IgD-negative memory B cell (primary cell): ENCODE measurements at regions not wholly inside any gene's neighbourhood (a gene's known extent, or its start where the extent isn't known, plus 50 kb on each side); places are given as distances from the start of the nearest gene placed in this dataset.

Experiments used
- H3K27ac Mint-ChIP-seq, 3 donors: one replicate each; pipeline ENCODE4 v1.8.0; 2020 to 2022; ENCODE audit warnings: mild to moderate bottlenecking in 3 of 3, mixed read lengths in 3 of 3, moderate library complexity in 1 of 3
- H3K27me3 Mint-ChIP-seq: one replicate; pipeline ENCODE4 v1.8.0; 2021; ENCODE audit warnings: mixed read lengths
- H3K36me3 Mint-ChIP-seq: one replicate; pipeline ENCODE4 v1.8.0; 2020; ENCODE audit warnings: mild to moderate bottlenecking, mixed read lengths
- H3K4me1 Mint-ChIP-seq, 3 donors: one replicate each; pipeline ENCODE4 v1.8.0; 2020 to 2022; ENCODE audit warnings: mixed read lengths in 3 of 3, mild to moderate bottlenecking in 1 of 3
- H3K4me3 Mint-ChIP-seq, 4 donors: one replicate each; pipeline ENCODE4 v1.8.0; 2020 to 2022; ENCODE audit warnings: mild to moderate bottlenecking in 4 of 4, mixed read lengths in 4 of 4, moderate library complexity in 3 of 4
- H3K9me3 Mint-ChIP-seq, 3 donors: one replicate each; pipeline ENCODE4 v1.8.0; 2020 to 2021; ENCODE audit warnings: mixed read lengths in 3 of 3, mild to moderate bottlenecking in 1 of 3

DNA sequence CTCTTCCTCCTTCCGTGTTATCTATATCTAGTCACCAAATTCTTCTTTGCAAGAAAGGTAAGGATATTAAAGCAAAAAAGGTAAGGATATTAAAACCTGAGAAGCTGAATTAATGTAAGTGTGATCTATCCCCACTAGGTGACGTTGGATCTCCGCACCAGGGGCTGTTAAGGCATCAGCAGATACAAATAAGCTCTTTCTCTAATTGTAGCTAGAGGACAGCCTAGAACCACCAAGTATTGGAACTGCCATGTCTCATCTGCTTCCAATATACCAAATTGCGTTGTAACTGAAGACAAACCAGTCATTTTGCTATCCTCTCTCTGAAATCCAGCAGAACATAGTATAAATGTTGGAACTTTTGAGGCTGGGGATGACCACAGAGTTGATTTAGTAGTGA, 471.2 kb upstream of the TGFBR2 start:
- Mint-ChIP-seq H3K27me3 (no peaks in the 10 kb centered on the region), H3K4me1 (no peaks in the 10 kb centered on the region), H3K9me3 (peaks cover 0 to 6% (median 0%) of the 10 kb centered on the region in 3 donors), H3K4me3 (no peak overlapping the region), H3K36me3 (no peaks in the 10 kb centered on the region), H3K27ac (no peak overlapping the region)

DNA sequence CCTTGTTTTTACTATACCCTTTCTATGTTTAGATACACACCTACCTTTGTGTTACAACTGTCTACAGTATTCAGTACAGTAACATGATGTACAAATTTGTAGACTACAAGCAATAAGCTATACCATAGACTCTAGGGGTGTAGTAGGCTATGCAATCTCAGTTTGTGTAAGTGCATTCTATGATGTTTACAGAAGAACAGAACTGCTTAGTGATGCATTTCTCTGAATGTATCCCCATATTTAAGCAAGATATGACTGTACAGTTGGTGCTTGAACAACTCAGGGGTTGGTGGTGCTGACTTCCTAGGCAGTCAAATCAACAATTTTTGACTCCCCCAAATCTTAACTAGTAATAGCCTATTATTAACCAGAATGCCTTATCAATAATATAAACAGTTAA, 467.1 kb upstream of the TGFBR2 start:
- Mint-ChIP-seq H3K4me1 (no peaks in the 10 kb centered on the region), H3K36me3 (no peaks in the 10 kb centered on the region), H3K9me3 (peaks cover 0 to 6% (median 0%) of the 10 kb centered on the region in 3 donors), H3K4me3 (no peak overlapping the region), H3K27me3 (no peaks in the 10 kb centered on the region), H3K27ac (no peak overlapping the region)

- no peaks in the 10 kb centered on the region for H3K4me1 Mint-ChIP-seq
- no peaks in the 10 kb centered on the region for H3K36me3 Mint-ChIP-seq
- peaks cover 0 to 6% (median 0%) of the 10 kb centered on the region in 3 donors for H3K9me3 Mint-ChIP-seq
Observed at GRCh38 chr3:30140356-30141075, 465.9 kb upstream of the TGFBR2 start.

DNA sequence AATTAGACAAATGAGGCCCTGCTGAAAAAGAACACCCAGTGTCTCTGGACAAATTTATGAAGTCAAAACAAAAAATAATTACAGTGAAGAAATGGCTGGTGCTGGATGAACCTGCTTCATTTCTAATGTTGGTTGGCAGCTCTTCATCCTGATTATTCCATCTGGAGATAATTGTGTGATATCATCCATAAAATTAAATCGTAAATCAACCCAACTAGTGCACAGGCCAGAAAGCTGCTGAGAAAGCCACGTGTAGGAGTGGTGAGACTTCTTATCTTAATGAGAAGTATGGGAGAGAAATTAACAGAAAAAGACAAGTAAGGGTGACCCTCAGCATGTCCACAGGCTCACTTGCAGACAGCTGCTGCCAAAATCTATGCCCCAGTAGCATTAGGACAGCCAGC, 465.2 kb upstream of the TGFBR2 start:
- Mint-ChIP-seq H3K4me1 (no peaks in the 10 kb centered on the region), H3K4me3 (no peak overlapping the region), H3K27ac (no peak overlapping the region), H3K27me3 (no peaks in the 10 kb centered on the region), H3K36me3 (no peaks in the 10 kb centered on the region), H3K9me3 (peaks cover 0 to 5% (median 0%) of the 10 kb centered on the region in 3 donors)

More at GRCh38 chr3:30140356-30141075, 465.9 kb upstream of the TGFBR2 start:
- Mint-ChIP-seq H3K27ac (no peak overlapping the region), H3K27me3 (no peaks in the 10 kb centered on the region), H3K4me3 (no peak overlapping the region)

DNA sequence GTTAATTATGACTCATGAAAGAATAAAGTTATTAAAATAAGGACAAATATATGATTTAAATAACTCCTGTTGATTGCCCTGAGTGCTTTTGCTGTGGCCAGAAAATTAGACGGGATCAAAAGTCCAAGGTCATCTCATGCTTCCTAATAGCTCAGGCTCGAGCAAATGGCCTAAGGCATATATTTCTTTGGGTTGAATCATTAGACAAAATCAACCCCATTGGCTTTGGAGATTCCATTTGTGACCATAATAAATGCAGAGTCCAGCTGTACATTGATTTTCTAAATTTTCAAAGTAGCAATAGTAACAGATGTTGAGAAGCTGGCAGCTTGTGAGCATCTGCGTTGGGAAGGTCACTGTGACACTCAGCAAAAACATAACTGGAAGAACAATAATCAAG, 464.5 kb upstream of the TGFBR2 start:
- no peaks in the 10 kb centered on the region for H3K36me3 Mint-ChIP-seq

GRCh38 chr3:30142946-30143345, 463.5 kb upstream of the TGFBR2 start:
- Mint-ChIP-seq H3K27ac (no peak overlapping the region), H3K9me3 (no peaks in the 10 kb centered on the region), H3K4me3 (no peak overlapping the region), H3K4me1 (no peaks in the 10 kb centered on the region), H3K27me3 (no peaks in the 10 kb centered on the region), H3K36me3 (no peaks in the 10 kb centered on the region)

More for the DNA sequence above, 464.5 kb upstream of the TGFBR2 start:
- no peak overlapping the region for H3K4me3 Mint-ChIP-seq
- H3K27ac Mint-ChIP-seq: no peak overlapping the region
- H3K9me3 Mint-ChIP-seq: no peaks in the 10 kb centered on the region
- no peaks in the 10 kb centered on the region for H3K27me3 Mint-ChIP-seq
- H3K4me1 Mint-ChIP-seq: no peaks in the 10 kb centered on the region

GRCh38 chr3:30145281-30145680, 461.1 kb upstream of the TGFBR2 start:
- no peaks in the 10 kb centered on the region for H3K27me3 Mint-ChIP-seq
- no peak overlapping the region for H3K27ac Mint-ChIP-seq

DNA sequence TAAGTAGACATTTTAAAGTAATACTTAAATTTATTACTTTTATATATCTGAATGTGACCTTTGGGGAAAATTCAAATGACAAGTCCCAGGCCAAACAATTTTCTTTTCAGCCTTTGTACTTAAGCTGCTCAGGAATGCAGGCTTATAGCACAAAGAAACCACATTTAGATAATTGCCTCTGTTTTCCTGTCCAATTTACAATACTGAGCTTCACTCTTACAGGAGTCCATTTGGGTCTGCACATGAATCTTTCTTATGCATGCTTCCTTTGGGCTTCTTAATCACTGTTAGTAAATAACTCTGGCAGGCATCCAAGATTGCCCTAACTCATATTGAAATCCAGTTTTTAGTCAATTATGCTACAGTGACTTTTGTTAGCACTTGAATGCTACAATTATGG, 459.4 kb upstream of the TGFBR2 start:
- Mint-ChIP-seq H3K36me3 (peaks cover 2% of the 10 kb centered on the region), H3K27ac (no peak overlapping the region), H3K9me3 (peaks cover 0 to 1% (median 0%) of the 10 kb centered on the region in 3 donors), H3K4me1 (no peaks in the 10 kb centered on the region), H3K4me3 (no peak overlapping the region), H3K27me3 (no peaks in the 10 kb centered on the region)

More at GRCh38 chr3:30145281-30145680, 461.1 kb upstream of the TGFBR2 start:
- peaks cover 2% of the 10 kb centered on the region for H3K36me3 Mint-ChIP-seq
- no peak overlapping the region for H3K4me3 Mint-ChIP-seq
- H3K4me1 Mint-ChIP-seq: no peaks in the 10 kb centered on the region
- no peaks in the 10 kb centered on the region for H3K9me3 Mint-ChIP-seq

DNA sequence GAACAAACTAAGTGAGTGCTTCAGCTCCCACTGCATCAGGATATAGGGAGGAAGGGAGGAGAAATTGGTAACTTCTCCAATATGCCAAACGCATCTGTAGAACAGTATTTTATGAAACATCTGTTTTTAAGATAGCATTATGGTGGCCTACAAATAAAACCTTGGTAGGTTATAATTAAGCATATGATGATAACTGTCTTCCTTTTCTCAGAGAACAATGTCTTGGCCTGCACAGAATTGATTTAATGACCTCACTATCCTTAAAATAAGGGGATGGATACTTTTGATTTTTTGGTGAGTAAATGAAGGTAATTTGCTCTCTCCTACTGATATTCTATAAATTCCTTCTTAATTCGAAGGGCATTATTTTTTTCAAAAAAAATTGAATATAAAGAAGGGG, 451.5 kb upstream of the TGFBR2 start:
- Mint-ChIP-seq H3K27me3 (peaks cover 4% of the 10 kb centered on the region), H3K9me3 (peaks cover 0 to 4% (median 2%) of the 10 kb centered on the region in 3 donors)

DNA sequence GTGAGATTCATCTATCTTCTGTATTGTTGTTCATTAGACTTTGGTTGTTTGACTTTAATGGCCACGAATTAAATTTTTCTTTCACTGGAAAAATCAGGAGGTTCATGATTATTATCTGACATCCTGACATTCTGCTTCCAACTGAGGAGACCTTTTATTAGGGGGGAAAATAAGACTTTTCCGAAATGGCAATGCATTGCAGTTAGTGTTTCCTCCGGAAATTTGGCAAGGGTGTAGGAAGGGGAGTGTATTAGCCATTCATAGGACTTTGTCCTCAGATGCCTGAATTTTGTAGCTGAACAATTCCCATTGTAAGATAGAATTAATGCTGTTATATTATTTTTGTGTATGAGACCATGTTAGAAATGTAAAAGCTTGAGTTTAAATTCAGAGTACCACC, 450.6 kb upstream of the TGFBR2 start:
- Mint-ChIP-seq H3K9me3 (peaks cover 0 to 3% (median 2%) of the 10 kb centered on the region in 3 donors), H3K36me3 (no peaks in the 10 kb centered on the region), H3K4me3 (no peak overlapping the region), H3K27me3 (peaks cover 4% of the 10 kb centered on the region), H3K27ac (no peak overlapping the region), H3K4me1 (no peaks in the 10 kb centered on the region)

More for the DNA sequence above, 451.5 kb upstream of the TGFBR2 start:
- Mint-ChIP-seq H3K4me3 (no peak overlapping the region), H3K4me1 (no peaks in the 10 kb centered on the region), H3K27ac (no peak overlapping the region), H3K36me3 (no peaks in the 10 kb centered on the region)

- Mint-ChIP-seq H3K4me1 (no peaks in the 10 kb centered on the region), H3K4me3 (no peak overlapping the region), H3K27me3 (peaks cover 4% of the 10 kb centered on the region), H3K9me3 (peaks cover 0 to 3% (median 2%) of the 10 kb centered on the region in 3 donors), H3K36me3 (no peaks in the 10 kb centered on the region), H3K27ac (no peak overlapping the region)
Observed at GRCh38 chr3:30156586-30157498, 449.6 kb upstream of the TGFBR2 start.

DNA sequence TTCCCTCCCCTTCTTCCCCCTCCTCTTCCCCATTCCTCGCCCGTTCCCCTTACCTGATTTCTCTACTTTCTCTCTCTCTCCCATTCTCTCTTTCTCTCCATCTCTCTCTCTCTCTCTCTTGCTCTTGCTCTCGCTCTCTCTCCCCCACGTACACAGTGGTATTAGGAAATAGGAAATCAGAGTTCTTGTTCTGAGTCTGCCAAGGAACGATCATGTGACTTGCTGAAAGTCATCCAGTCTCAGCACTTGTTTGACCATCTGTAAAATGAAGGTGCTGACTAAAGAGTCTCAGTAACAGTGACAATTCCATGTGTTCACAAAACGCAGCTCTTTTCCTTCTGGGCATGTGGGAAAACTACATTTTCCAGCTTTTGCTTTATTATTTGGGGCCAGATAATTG, 445.0 kb upstream of the TGFBR2 start:
- Mint-ChIP-seq H3K4me3 (no peak overlapping the region), H3K27ac (no peak overlapping the region), H3K27me3 (no peaks in the 10 kb centered on the region), H3K36me3 (no peaks in the 10 kb centered on the region), H3K9me3 (peaks cover 0 to 2% (median 0%) of the 10 kb centered on the region in 3 donors), H3K4me1 (no peaks in the 10 kb centered on the region)

GRCh38 chr3:30162579-30162978, 443.8 kb upstream of the TGFBR2 start:
- H3K27me3 Mint-ChIP-seq: no peaks in the 10 kb centered on the region
- H3K27ac Mint-ChIP-seq: no peak overlapping the region
- H3K36me3 Mint-ChIP-seq: no peaks in the 10 kb centered on the region
- H3K4me1 Mint-ChIP-seq: no peaks in the 10 kb centered on the region
- H3K4me3 Mint-ChIP-seq: no peak overlapping the region
- H3K9me3 Mint-ChIP-seq: peaks cover 0 to 2% (median 0%) of the 10 kb centered on the region in 3 donors

DNA sequence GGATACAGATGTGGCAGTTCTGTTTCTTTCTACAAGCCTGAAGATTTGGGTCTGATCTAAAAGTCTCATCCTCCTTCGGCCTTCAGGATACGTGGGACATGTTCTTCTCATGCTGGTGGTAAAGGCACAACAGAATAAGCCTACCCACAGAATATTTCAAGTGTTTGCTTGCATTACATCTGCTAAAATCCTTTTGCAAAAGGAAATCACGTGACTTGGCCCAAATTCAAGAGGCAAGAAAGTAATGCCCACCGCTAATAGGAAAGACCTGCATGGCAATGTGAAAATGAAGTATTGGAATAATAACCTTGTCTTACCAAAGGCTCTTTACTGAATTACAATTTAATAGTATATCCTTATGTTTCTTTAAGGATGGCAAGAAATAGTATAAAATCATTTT, 439.9 kb upstream of the TGFBR2 start:
- H3K27me3 Mint-ChIP-seq: no peaks in the 10 kb centered on the region
- no peak overlapping the region for H3K4me3 Mint-ChIP-seq
- H3K4me1 Mint-ChIP-seq: no peaks in the 10 kb centered on the region
- no peak overlapping the region for H3K27ac Mint-ChIP-seq
- H3K9me3 Mint-ChIP-seq: no peaks in the 10 kb centered on the region
- H3K36me3 Mint-ChIP-seq: no peaks in the 10 kb centered on the region

- no peak overlapping the region for H3K27ac Mint-ChIP-seq
- H3K9me3 Mint-ChIP-seq: no peaks in the 10 kb centered on the region
- no peaks in the 10 kb centered on the region for H3K27me3 Mint-ChIP-seq
- no peaks in the 10 kb centered on the region for H3K4me1 Mint-ChIP-seq
- no peaks in the 10 kb centered on the region for H3K36me3 Mint-ChIP-seq
- no peak overlapping the region for H3K4me3 Mint-ChIP-seq
Observed at GRCh38 chr3:30167541-30168011, 438.8 kb upstream of the TGFBR2 start.
